WTC11 (cell line): ENCODE measurements at regions not wholly inside any gene's neighbourhood (a gene's known extent, or its start where the extent isn't known, plus 50 kb on each side); places are given as distances from the start of the nearest gene placed in this dataset.

Experiments used
- ATAC-seq: fragments of 200-7000 bp; cut with Tn5 transposase; 2 replicates; pipeline ENCODE4 v1.10.0; 2021; ENCODE audit warnings: mild to moderate bottlenecking, moderate library complexity
- CTCF ChIA-PET: fragments of 300-600 bp; sonication (Branson Sonifier 250); formaldehyde crosslinking; loops from one replicate; lab custom pipeline; 2021; ENCODE audit warnings: antibody characterized with exemption; lab: Charles Lee
- POLR2A ChIA-PET: fragments of 350-600 bp; sonication (Branson Sonifier 250); formaldehyde crosslinking; loops from one replicate; lab custom pipeline; 2021; ENCODE audit warnings: antibody characterized with exemption; lab: Charles Lee
- DNase-seq: peaks from one replicate; pipeline ENCODE4 v3.0.0; 2021; ENCODE audit warnings: low spot score
- H3K27ac Mint-ChIP-seq: 2 replicates; pipeline ENCODE4 v1.8.0; 2021; ENCODE audit warnings: mixed read lengths
- H3K27me3 Mint-ChIP-seq: 2 replicates; pipeline ENCODE4 v1.8.0; 2021; ENCODE audit warnings: low read depth, mild to moderate bottlenecking, moderate library complexity, mixed read lengths
- H3K36me3 Mint-ChIP-seq: 2 replicates; pipeline ENCODE4 v1.8.0; 2021; ENCODE audit warnings: mixed read lengths
- H3K4me1 Mint-ChIP-seq: 2 replicates; pipeline ENCODE4 v1.8.0; 2022; ENCODE audit warnings: mixed read lengths
- H3K4me3 Mint-ChIP-seq: 2 replicates; pipeline ENCODE4 v1.8.0; 2021; ENCODE audit warnings: mild to moderate bottlenecking, moderate library complexity, mixed read lengths
- H3K9me3 Mint-ChIP-seq: 2 replicates; pipeline ENCODE4 v1.8.0; 2021; ENCODE audit warnings: mixed read lengths
- AR ChIP-seq: fragments of 250-450 bp; sonication (Bioruptor Pico); IDR thresholded peaks from 2 replicates; pipeline ENCODE4 v1.9.0; 2021; ENCODE audit warnings: mild to moderate bottlenecking
- ARID4B ChIP-seq: sonication (generic); formaldehyde crosslinking; IDR thresholded peaks from 2 replicates; pipeline ENCODE4 v1.8.0; 2023; ENCODE audit warnings: missing genetic modification reagents, mild to moderate bottlenecking, borderline replicate concordance
- CREM ChIP-seq: sonication (generic); formaldehyde crosslinking; IDR thresholded peaks from 2 replicates; pipeline ENCODE4 v1.8.1; 2022; ENCODE audit warnings: mild to moderate bottlenecking, missing genetic modification reagents, moderate library complexity
- E2F4 ChIP-seq: sonication (generic); formaldehyde crosslinking; IDR thresholded peaks from 2 replicates; pipeline ENCODE4 v1.8.1; 2022; ENCODE audit warnings: low read depth, mild to moderate bottlenecking, moderate library complexity, missing genetic modification reagents, borderline replicate concordance
- E2F5 ChIP-seq: sonication (generic); formaldehyde crosslinking; IDR thresholded peaks from 2 replicates; pipeline ENCODE4 v1.8.1; 2022; ENCODE audit warnings: mild to moderate bottlenecking, moderate library complexity, missing genetic modification reagents
- GRHL2 ChIP-seq: fragments of 250-450 bp; sonication (Bioruptor Pico); IDR thresholded peaks from 2 replicates; pipeline ENCODE4 v1.8.0; 2022; ENCODE audit warnings: mild to moderate bottlenecking, moderate library complexity; ENCODE audit not compliant: insufficient replicate concordance, severe bottlenecking
- MAX ChIP-seq: sonication (generic); formaldehyde crosslinking; IDR thresholded peaks from 2 replicates; pipeline ENCODE4 v1.8.0; 2022; ENCODE audit warnings: mild to moderate bottlenecking, missing genetic modification reagents
- NFYB ChIP-seq: sonication (generic); formaldehyde crosslinking; conservative IDR thresholded peaks from 2 replicates; pipeline ENCODE4 v1.8.0; 2022; ENCODE audit warnings: low read depth, missing genetic modification reagents
- OVOL2 ChIP-seq: fragments of 250-450 bp; sonication (Bioruptor Pico); IDR thresholded peaks from 2 replicates; pipeline ENCODE4 v1.9.0; 2021; ENCODE audit warnings: mild to moderate bottlenecking, borderline replicate concordance
- PRRX2 ChIP-seq: fragments of 250-450 bp; sonication (Bioruptor Pico); IDR thresholded peaks from 2 replicates; pipeline ENCODE4 v1.8.0; 2021; ENCODE audit warnings: mild to moderate bottlenecking
- TEAD4 ChIP-seq: sonication (generic); formaldehyde crosslinking; IDR thresholded peaks from 2 replicates; pipeline ENCODE4 v1.8.0; 2022; ENCODE audit warnings: mild to moderate bottlenecking, missing genetic modification reagents
- ZNF232 ChIP-seq: sonication (generic); formaldehyde crosslinking; IDR thresholded peaks from 2 replicates; pipeline ENCODE4 v1.8.0; 2022; ENCODE audit warnings: mild to moderate bottlenecking, missing genetic modification reagents
- ZNF317 ChIP-seq: sonication (generic); formaldehyde crosslinking; IDR thresholded peaks from 2 replicates; pipeline ENCODE4 v1.8.1; 2023; ENCODE audit warnings: low read depth, mild to moderate bottlenecking, moderate library complexity, missing genetic modification reagents, borderline replicate concordance
- ZNF396 ChIP-seq: fragments of 250-450 bp; sonication (Bioruptor Pico); IDR thresholded peaks from 2 replicates; pipeline ENCODE4 v1.8.0; 2021; ENCODE audit warnings: mild to moderate bottlenecking, moderate library complexity, borderline replicate concordance
- TF ChIP-seq, protein P1 (sequence below): fragments of 250-450 bp; sonication (Bioruptor Pico); IDR thresholded peaks from 2 replicates; pipeline ENCODE4 v1.9.0; 2021; ENCODE audit warnings: moderate library complexity, mild to moderate bottlenecking, inconsistent platforms, borderline replicate concordance
- TF ChIP-seq, protein P2 (sequence below): sonication (generic); formaldehyde crosslinking; conservative IDR thresholded peaks from 2 replicates; pipeline ENCODE4 v1.8.1; 2023; ENCODE audit warnings: mild to moderate bottlenecking, low read depth, missing genetic modification reagents, moderate library complexity
- TF ChIP-seq, protein P3 (sequence below): sonication (generic); formaldehyde crosslinking; IDR thresholded peaks from 2 replicates; pipeline ENCODE4 v1.8.1; 2022; ENCODE audit warnings: low read depth, missing genetic modification reagents, borderline replicate concordance
- TF ChIP-seq, protein P4 (sequence below): sonication (generic); formaldehyde crosslinking; IDR thresholded peaks from 2 replicates; pipeline ENCODE4 v1.8.1; 2023; ENCODE audit warnings: mild to moderate bottlenecking, missing genetic modification reagents, borderline replicate concordance

GRCh38 chr2:11932962-11933361 is 186.5 kb downstream of the LPIN1 start:
- Mint-ChIP-seq H3K4me3 (no peak overlapping the region), H3K27me3 (no peaks in the 10 kb centered on the region), H3K4me1 (no peaks in the 10 kb centered on the region), H3K9me3 (no peaks in the 10 kb centered on the region), H3K27ac (no peak overlapping the region), H3K36me3 (no peaks in the 10 kb centered on the region)
- DNase-seq: no peak
- TF ChIP-seq ARID4B (CRISPR knock-in tag) (no peak), E2F5 (no peak), OVOL2 (CRISPR knock-in tag) (no peak), CREM (CRISPR knock-in tag) (no peak), MAX (CRISPR knock-in tag) (no peak), PRRX2 (CRISPR knock-in tag) (no peak), AR (CRISPR knock-in tag) (no peak), ZNF317 (CRISPR knock-in tag) (no peak), E2F4 (no peak), ZNF396 (CRISPR knock-in tag) (no peak), TEAD4 (CRISPR knock-in tag) (no peak), GRHL2 (CRISPR knock-in tag) (no peak), ZNF232 (CRISPR knock-in tag) (no peak), NFYB (CRISPR knock-in tag) (no peak)
- TF ChIP-seq, protein P1, sequence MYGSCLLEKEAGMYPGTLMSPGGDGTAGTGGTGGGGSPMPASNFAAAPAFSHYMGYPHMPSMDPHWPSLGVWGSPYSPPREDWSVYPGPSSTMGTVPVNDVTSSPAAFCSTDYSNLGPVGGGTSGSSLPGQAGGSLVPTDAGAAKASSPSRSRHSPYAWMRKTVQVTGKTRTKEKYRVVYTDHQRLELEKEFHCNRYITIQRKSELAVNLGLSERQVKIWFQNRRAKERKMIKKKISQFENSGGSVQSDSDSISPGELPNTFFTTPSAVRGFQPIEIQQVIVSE (CRISPR knock-in tag): no peak
- TF ChIP-seq, protein P2, sequence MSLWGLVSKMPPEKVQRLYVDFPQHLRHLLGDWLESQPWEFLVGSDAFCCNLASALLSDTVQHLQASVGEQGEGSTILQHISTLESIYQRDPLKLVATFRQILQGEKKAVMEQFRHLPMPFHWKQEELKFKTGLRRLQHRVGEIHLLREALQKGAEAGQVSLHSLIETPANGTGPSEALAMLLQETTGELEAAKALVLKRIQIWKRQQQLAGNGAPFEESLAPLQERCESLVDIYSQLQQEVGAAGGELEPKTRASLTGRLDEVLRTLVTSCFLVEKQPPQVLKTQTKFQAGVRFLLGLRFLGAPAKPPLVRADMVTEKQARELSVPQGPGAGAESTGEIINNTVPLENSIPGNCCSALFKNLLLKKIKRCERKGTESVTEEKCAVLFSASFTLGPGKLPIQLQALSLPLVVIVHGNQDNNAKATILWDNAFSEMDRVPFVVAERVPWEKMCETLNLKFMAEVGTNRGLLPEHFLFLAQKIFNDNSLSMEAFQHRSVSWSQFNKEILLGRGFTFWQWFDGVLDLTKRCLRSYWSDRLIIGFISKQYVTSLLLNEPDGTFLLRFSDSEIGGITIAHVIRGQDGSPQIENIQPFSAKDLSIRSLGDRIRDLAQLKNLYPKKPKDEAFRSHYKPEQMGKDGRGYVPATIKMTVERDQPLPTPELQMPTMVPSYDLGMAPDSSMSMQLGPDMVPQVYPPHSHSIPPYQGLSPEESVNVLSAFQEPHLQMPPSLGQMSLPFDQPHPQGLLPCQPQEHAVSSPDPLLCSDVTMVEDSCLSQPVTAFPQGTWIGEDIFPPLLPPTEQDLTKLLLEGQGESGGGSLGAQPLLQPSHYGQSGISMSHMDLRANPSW (CRISPR knock-in tag): no peak
- TF ChIP-seq, protein P3, sequence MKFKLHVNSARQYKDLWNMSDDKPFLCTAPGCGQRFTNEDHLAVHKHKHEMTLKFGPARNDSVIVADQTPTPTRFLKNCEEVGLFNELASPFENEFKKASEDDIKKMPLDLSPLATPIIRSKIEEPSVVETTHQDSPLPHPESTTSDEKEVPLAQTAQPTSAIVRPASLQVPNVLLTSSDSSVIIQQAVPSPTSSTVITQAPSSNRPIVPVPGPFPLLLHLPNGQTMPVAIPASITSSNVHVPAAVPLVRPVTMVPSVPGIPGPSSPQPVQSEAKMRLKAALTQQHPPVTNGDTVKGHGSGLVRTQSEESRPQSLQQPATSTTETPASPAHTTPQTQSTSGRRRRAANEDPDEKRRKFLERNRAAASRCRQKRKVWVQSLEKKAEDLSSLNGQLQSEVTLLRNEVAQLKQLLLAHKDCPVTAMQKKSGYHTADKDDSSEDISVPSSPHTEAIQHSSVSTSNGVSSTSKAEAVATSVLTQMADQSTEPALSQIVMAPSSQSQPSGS (CRISPR knock-in tag): no peak
- TF ChIP-seq, protein P4, sequence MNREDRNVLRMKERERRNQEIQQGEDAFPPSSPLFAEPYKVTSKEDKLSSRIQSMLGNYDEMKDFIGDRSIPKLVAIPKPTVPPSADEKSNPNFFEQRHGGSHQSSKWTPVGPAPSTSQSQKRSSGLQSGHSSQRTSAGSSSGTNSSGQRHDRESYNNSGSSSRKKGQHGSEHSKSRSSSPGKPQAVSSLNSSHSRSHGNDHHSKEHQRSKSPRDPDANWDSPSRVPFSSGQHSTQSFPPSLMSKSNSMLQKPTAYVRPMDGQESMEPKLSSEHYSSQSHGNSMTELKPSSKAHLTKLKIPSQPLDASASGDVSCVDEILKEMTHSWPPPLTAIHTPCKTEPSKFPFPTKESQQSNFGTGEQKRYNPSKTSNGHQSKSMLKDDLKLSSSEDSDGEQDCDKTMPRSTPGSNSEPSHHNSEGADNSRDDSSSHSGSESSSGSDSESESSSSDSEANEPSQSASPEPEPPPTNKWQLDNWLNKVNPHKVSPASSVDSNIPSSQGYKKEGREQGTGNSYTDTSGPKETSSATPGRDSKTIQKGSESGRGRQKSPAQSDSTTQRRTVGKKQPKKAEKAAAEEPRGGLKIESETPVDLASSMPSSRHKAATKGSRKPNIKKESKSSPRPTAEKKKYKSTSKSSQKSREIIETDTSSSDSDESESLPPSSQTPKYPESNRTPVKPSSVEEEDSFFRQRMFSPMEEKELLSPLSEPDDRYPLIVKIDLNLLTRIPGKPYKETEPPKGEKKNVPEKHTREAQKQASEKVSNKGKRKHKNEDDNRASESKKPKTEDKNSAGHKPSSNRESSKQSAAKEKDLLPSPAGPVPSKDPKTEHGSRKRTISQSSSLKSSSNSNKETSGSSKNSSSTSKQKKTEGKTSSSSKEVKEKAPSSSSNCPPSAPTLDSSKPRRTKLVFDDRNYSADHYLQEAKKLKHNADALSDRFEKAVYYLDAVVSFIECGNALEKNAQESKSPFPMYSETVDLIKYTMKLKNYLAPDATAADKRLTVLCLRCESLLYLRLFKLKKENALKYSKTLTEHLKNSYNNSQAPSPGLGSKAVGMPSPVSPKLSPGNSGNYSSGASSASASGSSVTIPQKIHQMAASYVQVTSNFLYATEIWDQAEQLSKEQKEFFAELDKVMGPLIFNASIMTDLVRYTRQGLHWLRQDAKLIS (CRISPR knock-in tag): no peak
- POLR2A ChIA-PET: no interaction called here
- ATAC-seq: no peak
- CTCF ChIA-PET: no interaction called here
